ENCODE measurements at regions not wholly inside any gene's neighbourhood (a gene's known extent, or its start where the extent isn't known, plus 50 kb on each side); places are given as distances from the start of the nearest gene placed in this dataset.

DNA sequence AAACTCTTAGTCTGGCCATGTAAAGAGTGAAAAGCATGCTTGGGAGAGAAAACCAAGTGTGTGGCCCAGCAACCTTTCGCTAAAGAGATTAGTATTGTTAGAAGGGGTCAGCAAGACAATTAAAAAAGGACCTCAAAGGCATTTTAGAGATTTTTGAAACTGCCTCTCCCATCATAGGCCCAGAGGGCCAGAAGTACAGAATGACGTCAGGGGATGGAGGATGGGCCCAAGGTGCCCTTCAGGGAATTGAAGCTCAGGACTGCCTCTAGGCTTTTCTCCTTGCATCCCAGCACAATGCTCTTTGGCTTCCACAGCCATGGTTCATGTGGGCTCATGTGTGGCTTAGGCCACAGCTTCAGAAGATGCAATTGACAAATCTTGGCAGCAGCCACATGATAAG is 287.0 kb upstream of the COX7C start:
- Histone ChIP-seq H3K27me3 (ENCODE audit: control insufficient read depth, insufficient read depth, low read length) (no peaks in the 10 kb centered on the region), H3K36me3 (ENCODE audit: control insufficient read depth, insufficient read depth, low read length) (no peaks in the 10 kb centered on the region), H3K4me3 (ENCODE audit: low read depth, low read length) (no peak overlapping the region)
- TF ChIP-seq, protein P1, sequence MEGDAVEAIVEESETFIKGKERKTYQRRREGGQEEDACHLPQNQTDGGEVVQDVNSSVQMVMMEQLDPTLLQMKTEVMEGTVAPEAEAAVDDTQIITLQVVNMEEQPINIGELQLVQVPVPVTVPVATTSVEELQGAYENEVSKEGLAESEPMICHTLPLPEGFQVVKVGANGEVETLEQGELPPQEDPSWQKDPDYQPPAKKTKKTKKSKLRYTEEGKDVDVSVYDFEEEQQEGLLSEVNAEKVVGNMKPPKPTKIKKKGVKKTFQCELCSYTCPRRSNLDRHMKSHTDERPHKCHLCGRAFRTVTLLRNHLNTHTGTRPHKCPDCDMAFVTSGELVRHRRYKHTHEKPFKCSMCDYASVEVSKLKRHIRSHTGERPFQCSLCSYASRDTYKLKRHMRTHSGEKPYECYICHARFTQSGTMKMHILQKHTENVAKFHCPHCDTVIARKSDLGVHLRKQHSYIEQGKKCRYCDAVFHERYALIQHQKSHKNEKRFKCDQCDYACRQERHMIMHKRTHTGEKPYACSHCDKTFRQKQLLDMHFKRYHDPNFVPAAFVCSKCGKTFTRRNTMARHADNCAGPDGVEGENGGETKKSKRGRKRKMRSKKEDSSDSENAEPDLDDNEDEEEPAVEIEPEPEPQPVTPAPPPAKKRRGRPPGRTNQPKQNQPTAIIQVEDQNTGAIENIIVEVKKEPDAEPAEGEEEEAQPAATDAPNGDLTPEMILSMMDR (IDR thresholded peaks at IDR 0.05; ENCODE audit: insufficient read depth, low read length, severe bottlenecking) = no peak
- DNase-seq (ENCODE audit: low read depth) = no peak
- no peak for FAIRE-seq

GRCh38 chr5:86332851-86333250 is 284.9 kb upstream of the COX7C start:
- Histone ChIP-seq H3K4me3 (ENCODE audit: low read depth, low read length) (no peak overlapping the region), H3K36me3 (ENCODE audit: control insufficient read depth, insufficient read depth, low read length) (no peaks in the 10 kb centered on the region), H3K27me3 (ENCODE audit: control insufficient read depth, insufficient read depth, low read length) (no peaks in the 10 kb centered on the region)
- DNase-seq (ENCODE audit: low read depth) (no peak), FAIRE-seq (no peak)
- TF ChIP-seq, protein P1 (IDR thresholded peaks at IDR 0.05; ENCODE audit: insufficient read depth, low read length, severe bottlenecking) = no peak

DNA sequence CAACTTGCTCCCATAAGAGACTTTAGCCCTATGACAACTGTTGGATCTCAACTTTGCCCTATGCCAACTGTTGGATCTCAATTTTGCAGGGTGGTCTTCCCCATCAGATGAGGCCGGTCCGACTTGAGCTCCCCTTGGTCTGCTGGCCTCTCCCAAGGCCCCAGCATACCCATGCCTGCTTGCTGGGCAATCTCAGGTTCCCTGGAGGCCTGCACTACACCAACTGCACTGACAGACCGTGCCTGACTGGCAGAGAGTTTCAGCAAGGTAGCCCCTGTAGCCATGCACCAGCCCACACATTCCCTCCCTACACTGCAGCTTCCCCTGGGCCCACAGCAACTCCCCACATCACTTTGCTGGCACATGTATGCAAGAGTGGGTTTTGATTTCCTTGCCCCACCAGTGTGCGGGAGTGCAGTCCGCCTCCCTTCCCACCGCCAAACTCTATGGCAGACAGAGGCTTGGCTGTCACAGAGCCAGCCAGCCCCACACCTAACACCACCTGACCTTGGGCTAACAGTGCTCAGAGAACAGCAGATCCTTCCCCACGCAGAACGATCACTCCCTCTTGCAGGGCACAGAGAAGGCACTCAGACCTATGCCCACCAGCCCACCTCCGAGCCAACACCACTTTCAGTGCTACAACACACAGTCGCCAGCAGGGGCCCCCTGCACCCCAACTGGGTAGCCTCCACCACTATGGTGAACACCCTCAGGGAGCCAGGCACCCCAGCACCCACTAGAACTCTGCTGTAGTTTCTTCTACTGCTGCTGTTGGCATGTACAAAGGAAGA is 279.9 kb upstream of the COX7C start:
- Histone ChIP-seq H3K36me3 (ENCODE audit: control insufficient read depth, insufficient read depth, low read length) (no peaks in the 10 kb centered on the region), H3K4me3 (ENCODE audit: low read depth, low read length) (no peak overlapping the region), H3K27me3 (ENCODE audit: control insufficient read depth, insufficient read depth, low read length) (no peaks in the 10 kb centered on the region)
- TF ChIP-seq, protein P1 (IDR thresholded peaks at IDR 0.05; ENCODE audit: insufficient read depth, low read length, severe bottlenecking) = no peak
- DNase-seq (ENCODE audit: low read depth) = no peak
- no peak for FAIRE-seq

GRCh38 chr5:86354664-86355063 is 263.1 kb upstream of the COX7C start:
- TF ChIP-seq, protein P1 (IDR thresholded peaks at IDR 0.05; ENCODE audit: insufficient read depth, low read length, severe bottlenecking) = no peak
- DNase-seq (ENCODE audit: low read depth) (no peak), FAIRE-seq (no peak)
- Histone ChIP-seq H3K27me3 (ENCODE audit: control insufficient read depth, insufficient read depth, low read length) (no peaks in the 10 kb centered on the region), H3K36me3 (ENCODE audit: control insufficient read depth, insufficient read depth, low read length) (no peaks in the 10 kb centered on the region), H3K4me3 (ENCODE audit: low read depth, low read length) (no peak overlapping the region)

DNA sequence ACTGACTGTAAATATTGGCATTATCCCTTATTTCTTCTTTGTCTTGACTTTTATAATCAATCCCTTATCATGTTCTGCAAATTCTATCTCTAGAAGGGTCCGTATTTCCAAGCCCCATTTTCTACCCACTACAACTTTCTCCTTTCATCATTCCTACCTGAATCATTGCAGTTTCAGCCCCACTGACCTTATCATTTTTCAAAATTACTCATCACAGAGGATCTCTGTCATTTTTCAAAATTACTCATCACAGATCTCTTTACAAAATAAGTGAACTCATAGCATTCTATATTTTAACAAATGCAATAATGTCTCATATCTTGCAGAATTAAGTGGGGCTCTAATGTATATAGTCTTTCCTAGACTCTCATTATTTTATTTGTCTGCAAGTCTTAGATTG is 256.9 kb upstream of the COX7C start:
- Histone ChIP-seq H3K4me3 (ENCODE audit: low read depth, low read length) (no peak overlapping the region), H3K36me3 (ENCODE audit: control insufficient read depth, insufficient read depth, low read length) (no peaks in the 10 kb centered on the region), H3K27me3 (ENCODE audit: control insufficient read depth, insufficient read depth, low read length) (no peaks in the 10 kb centered on the region)
- DNase-seq (ENCODE audit: low read depth) (peak; percentile 0), FAIRE-seq (no peak)
- TF ChIP-seq, protein P1 (IDR thresholded peaks at IDR 0.05; ENCODE audit: insufficient read depth, low read length, severe bottlenecking) = no peak

DNA sequence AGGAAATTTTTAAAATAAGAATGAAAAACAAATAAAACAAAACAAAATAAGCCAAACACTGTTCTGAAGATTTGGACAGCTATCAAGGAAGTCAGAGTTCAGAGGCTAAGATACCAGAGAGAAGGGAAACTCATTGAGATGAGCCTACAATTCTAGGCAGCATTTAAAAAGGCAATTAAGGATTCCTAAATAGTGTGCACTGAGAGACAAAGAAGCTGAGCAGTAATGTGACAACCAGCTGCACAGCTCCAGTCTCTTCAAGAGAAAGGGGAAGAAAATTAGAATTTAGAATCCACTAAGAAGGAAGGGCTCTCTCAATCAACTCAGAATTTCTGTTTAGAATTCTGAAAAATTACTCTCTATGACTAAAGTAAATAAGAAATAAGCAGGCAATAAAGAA is 246.7 kb upstream of the COX7C start:
- no peak for FAIRE-seq
- TF ChIP-seq, protein P1 (IDR thresholded peaks at IDR 0.05; ENCODE audit: insufficient read depth, low read length, severe bottlenecking) = no peak

More for the DNA sequence above, 246.7 kb upstream of the COX7C start:
- H3K27me3 ChIP-seq (ENCODE audit: control insufficient read depth, insufficient read depth, low read length) = no peaks in the 10 kb centered on the region
- no peak for DNase-seq (ENCODE audit: low read depth)
- H3K4me3 ChIP-seq (ENCODE audit: low read depth, low read length) = no peak overlapping the region
- no peaks in the 10 kb centered on the region for H3K36me3 ChIP-seq (ENCODE audit: control insufficient read depth, insufficient read depth, low read length)
